Spleen (tissue), 7 donors: ENCODE measurements at regions not wholly inside any gene's neighbourhood (a gene's known extent, or its start where the extent isn't known, plus 50 kb on each side); places are given as distances from the start of the nearest gene placed in this dataset.

Experiments
- POLR2A ChIP-seq, 3 donors: fragments of 450-650 bp; IDR thresholded peaks; one replicate each; pipeline ENCODE4 v1.5.1; 2017; ENCODE audit warnings: antibody characterized with exemption in 3 of 3, mild to moderate bottlenecking in 1 of 3
- POLR2AphosphoS5 ChIP-seq, 3 donors: sonication (generic); formaldehyde crosslinking; IDR thresholded peaks; one replicate each; pipeline ENCODE4 v1.5.1; 2017; ENCODE audit warnings: antibody characterized with exemption in 3 of 3
- TF ChIP-seq, protein P1 (sequence below), 11 experiments: fragments of 200-600 bp in 7 of 11; fragments of 450-650 bp in 4 of 11; sonication (generic) in 4 of 11; IDR thresholded peaks in 8 of 11; conservative IDR thresholded peaks in 3 of 11; 1 replicate in 7 of 11; 2 replicates in 4 of 11; pipeline versions ENCODE4 v1.4.0 to v1.8.0; 2016 to 2021; ENCODE audit warnings: antibody characterized with exemption in 11 of 11, inconsistent platforms in 4 of 11, mild to moderate bottlenecking in 1 of 11
- donor health status: DM: no; HTN: no; CAD: no; lungs with moderate emphysema.
- donor health status: DM: no; HTN: no; CAD: no.
- donor health status: DM: no; HTN: no; CAD: no.

DNA sequence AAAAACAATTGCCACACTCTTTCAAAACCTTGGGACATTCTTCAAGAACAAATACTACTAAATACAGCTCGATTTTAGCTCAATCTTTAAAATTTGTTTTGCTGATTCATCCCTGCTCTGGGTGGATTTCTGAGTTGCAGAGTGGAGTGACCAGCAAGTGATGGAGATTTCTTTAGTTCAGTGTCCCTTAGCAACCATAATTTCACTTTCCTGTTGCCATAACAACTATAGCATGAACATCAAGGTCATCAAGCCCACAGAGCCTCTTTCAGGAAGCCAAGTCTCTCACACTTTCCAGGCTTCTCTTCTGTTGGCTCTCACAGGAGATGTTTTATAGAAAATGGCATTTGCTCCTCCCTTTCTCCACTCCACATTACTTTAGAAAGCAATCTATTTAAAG, 597.2 kb upstream of the ADAMTS9 start:
- TF ChIP-seq POLR2A (IDR thresholded peaks at IDR 0.05): no peak
- TF ChIP-seq, protein P1, sequence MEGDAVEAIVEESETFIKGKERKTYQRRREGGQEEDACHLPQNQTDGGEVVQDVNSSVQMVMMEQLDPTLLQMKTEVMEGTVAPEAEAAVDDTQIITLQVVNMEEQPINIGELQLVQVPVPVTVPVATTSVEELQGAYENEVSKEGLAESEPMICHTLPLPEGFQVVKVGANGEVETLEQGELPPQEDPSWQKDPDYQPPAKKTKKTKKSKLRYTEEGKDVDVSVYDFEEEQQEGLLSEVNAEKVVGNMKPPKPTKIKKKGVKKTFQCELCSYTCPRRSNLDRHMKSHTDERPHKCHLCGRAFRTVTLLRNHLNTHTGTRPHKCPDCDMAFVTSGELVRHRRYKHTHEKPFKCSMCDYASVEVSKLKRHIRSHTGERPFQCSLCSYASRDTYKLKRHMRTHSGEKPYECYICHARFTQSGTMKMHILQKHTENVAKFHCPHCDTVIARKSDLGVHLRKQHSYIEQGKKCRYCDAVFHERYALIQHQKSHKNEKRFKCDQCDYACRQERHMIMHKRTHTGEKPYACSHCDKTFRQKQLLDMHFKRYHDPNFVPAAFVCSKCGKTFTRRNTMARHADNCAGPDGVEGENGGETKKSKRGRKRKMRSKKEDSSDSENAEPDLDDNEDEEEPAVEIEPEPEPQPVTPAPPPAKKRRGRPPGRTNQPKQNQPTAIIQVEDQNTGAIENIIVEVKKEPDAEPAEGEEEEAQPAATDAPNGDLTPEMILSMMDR (IDR thresholded peaks at IDR 0.05 in 8 of 11, conservative IDR thresholded peaks at IDR 0.05 in 3 of 11): no peak
- TF ChIP-seq POLR2AphosphoS5 (IDR thresholded peaks at IDR 0.05): no peak
